H9 (cell line): ENCODE measurements at regions not wholly inside any gene's neighbourhood (a gene's known extent, or its start where the extent isn't known, plus 50 kb on each side); places are given as distances from the start of the nearest gene placed in this dataset.

ENCODE experiments used
- DNase-seq: peaks from one replicate; pipeline ENCODE4 v3.0.0-alpha.2; 2017
- H2AFZ ChIP-seq: one replicate; pipeline ENCODE4 v1.6.1; 2013; ENCODE audit warnings: mild to moderate bottlenecking, low read length, control low read depth, moderate library complexity
- H2AK5ac ChIP-seq: 2 replicates; pipeline ENCODE4 v1.6.1; 2013; ENCODE audit warnings: low read length, control low read depth, mixed read lengths; ENCODE audit not compliant: insufficient read length
- H2BK120ac ChIP-seq: one replicate; pipeline ENCODE4 v1.6.1; 2013; ENCODE audit warnings: low read depth, mild to moderate bottlenecking, low read length, control low read depth, inconsistent platforms; ENCODE audit not compliant: poor library complexity, severe bottlenecking
- H2BK12ac ChIP-seq: 2 replicates; pipeline ENCODE4 v1.6.1; 2013; ENCODE audit warnings: low read length, control low read depth, mixed read lengths, low read depth; ENCODE audit not compliant: insufficient read length
- H2BK15ac ChIP-seq: 2 replicates; pipeline ENCODE4 v1.6.1; 2013; ENCODE audit warnings: low read depth, low read length, control low read depth
- H2BK20ac ChIP-seq: one replicate; pipeline ENCODE4 v1.6.1; 2013; ENCODE audit warnings: low read depth, mild to moderate bottlenecking, low read length, control low read depth, inconsistent platforms; ENCODE audit not compliant: poor library complexity, severe bottlenecking
- H2BK5ac ChIP-seq: 2 replicates; pipeline ENCODE4 v1.6.1; 2013; ENCODE audit warnings: low read length, control low read depth, mixed read lengths; ENCODE audit not compliant: insufficient read length
- H3K14ac ChIP-seq: 2 replicates; pipeline ENCODE4 v1.6.1; 2013; ENCODE audit warnings: low read length, control low read depth; ENCODE audit not compliant: insufficient read depth
- H3K18ac ChIP-seq: 2 replicates; pipeline ENCODE4 v1.6.1; 2013; ENCODE audit warnings: low read depth, mild to moderate bottlenecking, mixed read lengths, low read length, control low read depth; ENCODE audit not compliant: insufficient read length
- H3K23ac ChIP-seq: 2 replicates; pipeline ENCODE4 v1.6.1; 2013; ENCODE audit warnings: low read length, control low read depth, mixed read lengths, low read depth; ENCODE audit not compliant: insufficient read length
- H3K23me2 ChIP-seq: 2 replicates; pipeline ENCODE4 v1.6.1; 2013; ENCODE audit warnings: low read depth, mild to moderate bottlenecking, mixed read lengths, low read length, control low read depth; ENCODE audit not compliant: insufficient read length, poor library complexity, severe bottlenecking
- H3K27ac ChIP-seq: 2 replicates; pipeline ENCODE4 v1.5.1; 2013; ENCODE audit warnings: low read length, control low read depth, mixed read lengths, low read depth; ENCODE audit not compliant: insufficient read length
- H3K27me3 ChIP-seq: 2 replicates; pipeline ENCODE4 v1.6.1; 2013; ENCODE audit warnings: low read length, control low read depth, inconsistent platforms; ENCODE audit not compliant: insufficient read depth
- H3K4ac ChIP-seq: 2 replicates; pipeline ENCODE4 v1.6.1; 2013; ENCODE audit warnings: low read depth, mild to moderate bottlenecking, control low read depth, inconsistent platforms, low read length, moderate library complexity
- H3K4me1 ChIP-seq: 2 replicates; pipeline ENCODE4 v1.6.1; 2013; ENCODE audit warnings: low read length, control low read depth, inconsistent platforms; ENCODE audit not compliant: insufficient read depth
- H3K4me2 ChIP-seq: 2 replicates; pipeline ENCODE4 v1.6.1; 2013; ENCODE audit warnings: low read length, control low read depth, mixed read lengths; ENCODE audit not compliant: insufficient read length, insufficient read depth
- H3K56ac ChIP-seq: 2 replicates; pipeline ENCODE4 v1.6.1; 2013; ENCODE audit warnings: low read depth, mild to moderate bottlenecking, mixed read lengths, low read length, control low read depth; ENCODE audit not compliant: insufficient read length
- H3K79me1 ChIP-seq: 2 replicates; pipeline ENCODE4 v1.6.1; 2013; ENCODE audit warnings: low read depth, mild to moderate bottlenecking, moderate library complexity, low read length, control low read depth, inconsistent platforms; ENCODE audit not compliant: insufficient read depth, poor library complexity, severe bottlenecking
- H3K79me2 ChIP-seq: 2 replicates; pipeline ENCODE4 v1.6.1; 2013; ENCODE audit warnings: low read length, control low read depth, inconsistent platforms; ENCODE audit not compliant: insufficient read depth
- H3K9ac ChIP-seq: 2 replicates; pipeline ENCODE4 v1.6.1; 2013; ENCODE audit warnings: low read length, control low read depth, mixed read lengths; ENCODE audit not compliant: insufficient read length; ENCODE audit errors: extremely low read depth
- H3K9me3 ChIP-seq: one replicate; pipeline ENCODE4 v1.6.1; 2013; ENCODE audit warnings: low read depth, low read length, inconsistent platforms; ENCODE audit not compliant: control insufficient read depth
- H3T11ph ChIP-seq: one replicate; pipeline ENCODE4 v1.6.1; 2013; ENCODE audit warnings: mild to moderate bottlenecking, low read length, control low read depth, inconsistent platforms
- H4K20me1 ChIP-seq: one replicate; pipeline ENCODE4 v1.6.1; 2013; ENCODE audit not compliant: control insufficient read depth, insufficient read length, insufficient read depth
- H4K5ac ChIP-seq: 2 replicates; pipeline ENCODE4 v1.6.1; 2013; ENCODE audit warnings: low read depth, mild to moderate bottlenecking, mixed read lengths, low read length, control low read depth; ENCODE audit not compliant: insufficient read length
- H4K8ac ChIP-seq: replicated peaks from 2 replicates; pipeline ENCODE4 v1.6.1; 2013; ENCODE audit warnings: low read length, control low read depth, mixed read lengths, low read depth; ENCODE audit not compliant: insufficient read length
- H4K91ac ChIP-seq: 2 replicates; pipeline ENCODE4 v1.6.1; 2013; ENCODE audit warnings: low read depth, mild to moderate bottlenecking, moderate library complexity, mixed read lengths, low read length, control low read depth; ENCODE audit not compliant: insufficient read length
- H3K27ac Mint-ChIP-seq, 3 experiments: 2 replicates in 2 of 3; 3 replicates in 1 of 3; pipeline ENCODE4 v1.8.0; 2020 to 2021; ENCODE audit warnings: mixed read lengths in 3 of 3, mild to moderate bottlenecking in 1 of 3, moderate library complexity in 1 of 3
- H3K27me3 Mint-ChIP-seq: 2 replicates; pipeline ENCODE4 v1.8.0; 2021; ENCODE audit warnings: low read depth, mild to moderate bottlenecking, moderate library complexity, mixed read lengths
- H3K36me3 Mint-ChIP-seq, 3 experiments: 2 replicates in 2 of 3; 3 replicates in 1 of 3; pipeline ENCODE4 v1.8.0; 2020 to 2021; ENCODE audit warnings: low read depth in 3 of 3, mixed read lengths in 3 of 3; ENCODE audit not compliant: insufficient read depth in 1 of 3
- H3K4me1 Mint-ChIP-seq, 2 experiments: 2 replicates each; pipeline ENCODE4 v1.8.0; 2020; ENCODE audit warnings: mixed read lengths in 2 of 2
- H3K4me3 Mint-ChIP-seq, 2 experiments: 2 replicates in 1 of 2; 3 replicates in 1 of 2; pipeline ENCODE4 v1.8.0; 2020 to 2021; ENCODE audit warnings: mild to moderate bottlenecking in 2 of 2, mixed read lengths in 2 of 2, moderate library complexity in 1 of 2
- H3K9me3 Mint-ChIP-seq, 2 experiments: 2 replicates in 1 of 2; 3 replicates in 1 of 2; pipeline ENCODE4 v1.8.0; 2020; ENCODE audit warnings: mild to moderate bottlenecking in 2 of 2, mixed read lengths in 2 of 2, moderate library complexity in 1 of 2
- CTCF ChIP-seq: fragments of 200-600 bp; sonication (generic); conservative IDR thresholded peaks from 3 replicates; pipeline ENCODE4 v1.8.0; 2021; ENCODE audit warnings: antibody characterized with exemption, mild to moderate bottlenecking
- WGBS: extraction: QIAGEN DNeasy Blood & Tissue Kit; methylation state at CpG from one replicate; pipeline ENCODE4 v1.1.7; 2013; ENCODE audit warnings: missing lambda C conversion rate, low lambda C conversion rate, mixed read lengths; ENCODE audit not compliant: insufficient read length; ENCODE audit errors: extremely low coverage; 5-methylcytosine and 5-hydroxymethylcytosine counted together

- Histone ChIP-seq H3K4me1 (no peaks in the 10 kb centered on the region), H3K23ac (no peak overlapping the region), H4K91ac (no peak overlapping the region), H3K56ac (no peak overlapping the region), H3K23me2 (no peaks in the 10 kb centered on the region), H4K8ac (no peak overlapping the region), H3K27ac (no peak overlapping the region), H2AK5ac (no peak overlapping the region), H3K14ac (no peak overlapping the region), H2BK20ac (no peak overlapping the region), H3K79me1 (no peaks in the 10 kb centered on the region), H3K9ac (no peak overlapping the region), H3K4ac (no peak overlapping the region), H3K9me3 (no peaks in the 10 kb centered on the region), H2BK15ac (no peak overlapping the region), H4K20me1 (no peaks in the 10 kb centered on the region), H2BK5ac (no peak overlapping the region), H3T11ph (no peak overlapping the region), H2BK12ac (no peak overlapping the region), H3K27me3 (no peaks in the 10 kb centered on the region), H3K79me2 (no peaks in the 10 kb centered on the region), H2AFZ (no peak overlapping the region), H2BK120ac (no peak overlapping the region), H3K4me2 (no peak overlapping the region), H4K5ac (no peak overlapping the region), H3K18ac (no peak overlapping the region)
- no peak overlapping the region for H3K4me3 Mint-ChIP-seq
- no peak overlapping the region for H3K27ac Mint-ChIP-seq
- no peak for TF ChIP-seq CTCF
- no peaks in the 10 kb centered on the region for H3K4me1 Mint-ChIP-seq
- WGBS = no CpG with 5 or more reads among the region's 3 CpGs
- peaks cover 0 to 4% (median 3%) of the 10 kb centered on the region in 3 experiments; a peak in 1 of 7 replicates for H3K36me3 Mint-ChIP-seq
- no peaks in the 10 kb centered on the region; a peak in 2 of 5 replicates for H3K9me3 Mint-ChIP-seq
- DNase-seq = no peak
- no peaks in the 10 kb centered on the region for H3K27me3 Mint-ChIP-seq
Measured at GRCh38 chr4:136343340-136343739, 1189.0 kb downstream of the PCDH18 start.
